ENCODE measurements at regions not wholly inside any gene's neighbourhood (a gene's known extent, or its start where the extent isn't known, plus 50 kb on each side); places are given as distances from the start of the nearest gene placed in this dataset.

- H3K4me3 ChIP-seq (ENCODE audit: low read depth, low read length): no peak overlapping the region
- no peak for TF ChIP-seq CTCF (IDR thresholded peaks at IDR 0.05; ENCODE audit: low read depth, low read length, missing control alignments)
- DNase-seq (ENCODE audit: low read depth): no peak
- in situ Hi-C loops (cut with HindIII; ENCODE audit: low sequenced_read_pairs): no loop called here
These were observed 166.6 kb upstream of the TBCA start for GRCh38 chr5:77942578-77943239.

- TF ChIP-seq CTCF (IDR thresholded peaks at IDR 0.05; ENCODE audit: low read depth, low read length, missing control alignments): no peak
- in situ Hi-C loops (cut with HindIII; ENCODE audit: low sequenced_read_pairs): no loop called here
- no peak for DNase-seq (ENCODE audit: low read depth)
- H3K4me3 ChIP-seq (ENCODE audit: low read depth, low read length): no peak overlapping the region
These were observed 161.1 kb upstream of the TBCA start for GRCh38 chr5:77937015-77937908.

- no peak overlapping the region for H3K4me3 ChIP-seq (ENCODE audit: low read depth, low read length)
- no peak for TF ChIP-seq CTCF (IDR thresholded peaks at IDR 0.05; ENCODE audit: low read depth, low read length, missing control alignments)
- in situ Hi-C loops (cut with HindIII; ENCODE audit: low sequenced_read_pairs): no loop called here
- DNase-seq (ENCODE audit: low read depth): no peak
These were observed 160.2 kb upstream of the TBCA start for GRCh38 chr5:77936365-77936693.

GRCh38 chr5:77935506-77936364 is 159.6 kb upstream of the TBCA start:
- no peak for DNase-seq (ENCODE audit: low read depth)
- H3K4me3 ChIP-seq (ENCODE audit: low read depth, low read length): no peak overlapping the region
- no peak for TF ChIP-seq CTCF (IDR thresholded peaks at IDR 0.05; ENCODE audit: low read depth, low read length, missing control alignments)
- in situ Hi-C loops (cut with HindIII; ENCODE audit: low sequenced_read_pairs): no loop called here

- no peak for DNase-seq (ENCODE audit: low read depth)
- TF ChIP-seq CTCF (IDR thresholded peaks at IDR 0.05; ENCODE audit: low read depth, low read length, missing control alignments): no peak
- no peak overlapping the region for H3K4me3 ChIP-seq (ENCODE audit: low read depth, low read length)
- in situ Hi-C loops (cut with HindIII; ENCODE audit: low sequenced_read_pairs): no loop called here
These were observed 152.7 kb upstream of the TBCA start for GRCh38 chr5:77928776-77929300.

GRCh38 chr5:77926337-77926736 is 150.2 kb upstream of the TBCA start:
- TF ChIP-seq CTCF (IDR thresholded peaks at IDR 0.05; ENCODE audit: low read depth, low read length, missing control alignments): no peak
- in situ Hi-C loops (cut with HindIII; ENCODE audit: low sequenced_read_pairs): no loop called here
- H3K4me3 ChIP-seq (ENCODE audit: low read depth, low read length): no peak overlapping the region
- DNase-seq (ENCODE audit: low read depth): no peak
